ENCODE measurements at regions not wholly inside any gene's neighbourhood (a gene's known extent, or its start where the extent isn't known, plus 50 kb on each side); places are given as distances from the start of the nearest gene placed in this dataset.

- TF ChIP-seq POLR2A (IDR thresholded peaks at IDR 0.05; ENCODE audit: extremely low read depth, insufficient read length) (no peak), MYC (IDR thresholded peaks at IDR 0.05; ENCODE audit: low read depth, low read length) (no peak)
- TF ChIP-seq, protein P1, sequence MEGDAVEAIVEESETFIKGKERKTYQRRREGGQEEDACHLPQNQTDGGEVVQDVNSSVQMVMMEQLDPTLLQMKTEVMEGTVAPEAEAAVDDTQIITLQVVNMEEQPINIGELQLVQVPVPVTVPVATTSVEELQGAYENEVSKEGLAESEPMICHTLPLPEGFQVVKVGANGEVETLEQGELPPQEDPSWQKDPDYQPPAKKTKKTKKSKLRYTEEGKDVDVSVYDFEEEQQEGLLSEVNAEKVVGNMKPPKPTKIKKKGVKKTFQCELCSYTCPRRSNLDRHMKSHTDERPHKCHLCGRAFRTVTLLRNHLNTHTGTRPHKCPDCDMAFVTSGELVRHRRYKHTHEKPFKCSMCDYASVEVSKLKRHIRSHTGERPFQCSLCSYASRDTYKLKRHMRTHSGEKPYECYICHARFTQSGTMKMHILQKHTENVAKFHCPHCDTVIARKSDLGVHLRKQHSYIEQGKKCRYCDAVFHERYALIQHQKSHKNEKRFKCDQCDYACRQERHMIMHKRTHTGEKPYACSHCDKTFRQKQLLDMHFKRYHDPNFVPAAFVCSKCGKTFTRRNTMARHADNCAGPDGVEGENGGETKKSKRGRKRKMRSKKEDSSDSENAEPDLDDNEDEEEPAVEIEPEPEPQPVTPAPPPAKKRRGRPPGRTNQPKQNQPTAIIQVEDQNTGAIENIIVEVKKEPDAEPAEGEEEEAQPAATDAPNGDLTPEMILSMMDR (IDR thresholded peaks at IDR 0.05; ENCODE audit: low read depth, low read length) = no peak
- TF ChIP-seq, protein P2, sequence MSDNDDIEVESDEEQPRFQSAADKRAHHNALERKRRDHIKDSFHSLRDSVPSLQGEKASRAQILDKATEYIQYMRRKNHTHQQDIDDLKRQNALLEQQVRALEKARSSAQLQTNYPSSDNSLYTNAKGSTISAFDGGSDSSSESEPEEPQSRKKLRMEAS (IDR thresholded peaks at IDR 0.05; ENCODE audit: low read depth, low read length) = no peak
- DNase-seq (ENCODE audit: low read depth) = no peak
- no peak overlapping the region for H3K4me3 ChIP-seq (ENCODE audit: low read depth, low read length)
These were observed 59.4 kb upstream of the EDNRA start for GRCh38 chr4:147421456-147421855.

GRCh38 chr4:147423229-147423628 is 57.7 kb upstream of the EDNRA start:
- no peak overlapping the region for H3K4me3 ChIP-seq (ENCODE audit: low read depth, low read length)
- DNase-seq (ENCODE audit: low read depth) = no peak
- no peak for TF ChIP-seq MYC (IDR thresholded peaks at IDR 0.05; ENCODE audit: low read depth, low read length)
- TF ChIP-seq, protein P1 (IDR thresholded peaks at IDR 0.05; ENCODE audit: low read depth, low read length) = no peak
- TF ChIP-seq, protein P2 (IDR thresholded peaks at IDR 0.05; ENCODE audit: low read depth, low read length) = no peak
- TF ChIP-seq POLR2A (IDR thresholded peaks at IDR 0.05; ENCODE audit: extremely low read depth, insufficient read length) = no peak

DNA sequence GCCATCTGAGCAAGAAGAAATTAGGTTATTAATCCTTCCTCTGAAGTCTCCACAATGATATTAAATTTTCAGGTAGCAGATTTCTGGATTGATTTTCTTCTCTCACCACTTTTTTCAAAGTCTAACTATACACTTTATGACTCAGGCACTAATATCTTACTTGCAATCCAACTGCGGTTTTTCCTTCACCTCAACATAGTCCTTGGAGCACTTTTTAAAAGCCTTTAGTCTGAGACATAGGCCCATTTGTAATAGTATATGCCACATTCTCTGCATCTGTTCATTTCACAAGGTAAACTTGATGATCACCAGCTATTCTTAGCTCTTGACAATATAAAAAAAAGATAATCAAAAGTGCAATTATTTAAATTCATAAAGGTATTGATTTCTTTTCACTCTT is 55.9 kb upstream of the EDNRA start:
- DNase-seq (ENCODE audit: low read depth) = no peak
- no peak for TF ChIP-seq MYC (IDR thresholded peaks at IDR 0.05; ENCODE audit: low read depth, low read length)
- TF ChIP-seq, protein P1 (IDR thresholded peaks at IDR 0.05; ENCODE audit: low read depth, low read length) = no peak
- no peak for TF ChIP-seq POLR2A (IDR thresholded peaks at IDR 0.05; ENCODE audit: extremely low read depth, insufficient read length)
- TF ChIP-seq, protein P2 (IDR thresholded peaks at IDR 0.05; ENCODE audit: low read depth, low read length) = no peak
- no peak overlapping the region for H3K4me3 ChIP-seq (ENCODE audit: low read depth, low read length)

- H3K4me3 ChIP-seq (ENCODE audit: low read depth, low read length) = no peak overlapping the region
- no peak for DNase-seq (ENCODE audit: low read depth)
- TF ChIP-seq, protein P1 (IDR thresholded peaks at IDR 0.05; ENCODE audit: low read depth, low read length) = no peak
- TF ChIP-seq, protein P2 (IDR thresholded peaks at IDR 0.05; ENCODE audit: low read depth, low read length) = no peak
- TF ChIP-seq MYC (IDR thresholded peaks at IDR 0.05; ENCODE audit: low read depth, low read length) = no peak
- no peak for TF ChIP-seq POLR2A (IDR thresholded peaks at IDR 0.05; ENCODE audit: extremely low read depth, insufficient read length)
These were observed 52.3 kb upstream of the EDNRA start for GRCh38 chr4:147428583-147428982.

DNA sequence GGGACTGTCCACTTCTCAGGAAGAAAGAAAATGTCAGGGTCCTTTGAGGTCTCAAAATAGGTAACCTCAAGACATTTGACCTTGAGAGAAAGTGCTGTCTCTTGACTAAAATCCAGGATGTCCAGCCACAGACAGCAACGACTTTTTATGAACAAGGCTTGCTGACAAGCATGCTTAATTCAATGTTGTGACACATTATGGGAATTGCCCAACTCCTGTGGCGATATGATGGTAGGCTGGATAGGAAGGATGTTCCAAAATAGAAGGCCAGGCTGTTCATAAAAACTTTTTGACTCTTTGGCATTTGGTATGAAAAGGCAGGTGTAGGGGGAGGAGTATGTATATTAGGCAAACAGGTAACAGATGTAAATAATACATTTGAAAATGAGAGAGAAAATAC is 50.8 kb upstream of the EDNRA start:
- TF ChIP-seq MYC (IDR thresholded peaks at IDR 0.05; ENCODE audit: low read depth, low read length) = no peak
- TF ChIP-seq, protein P2 (IDR thresholded peaks at IDR 0.05; ENCODE audit: low read depth, low read length) = no peak
- TF ChIP-seq, protein P1 (IDR thresholded peaks at IDR 0.05; ENCODE audit: low read depth, low read length) = no peak
- TF ChIP-seq POLR2A (IDR thresholded peaks at IDR 0.05; ENCODE audit: extremely low read depth, insufficient read length) = no peak
- no peak overlapping the region for H3K4me3 ChIP-seq (ENCODE audit: low read depth, low read length)
- DNase-seq (ENCODE audit: low read depth) = no peak
